Mesenchymal stem cell (in vitro differentiated cells and primary cell): ENCODE measurements at regions not wholly inside any gene's neighbourhood (a gene's known extent, or its start where the extent isn't known, plus 50 kb on each side); places are given as distances from the start of the nearest gene placed in this dataset.
"Not testable (repeated sequence)": the region's sequence is repeated elsewhere in the genome, so short reads cannot be mapped to it uniquely, and the experiment has no call there.

Source experiments
- DNase-seq: peaks from one replicate; pipeline ENCODE4 v3.0.0-alpha.2; 2013
- H2AFZ ChIP-seq: one replicate; pipeline ENCODE4 v1.6.1; 2013; ENCODE audit warnings: low read depth, mild to moderate bottlenecking, control low read depth, inconsistent platforms, low read length, moderate library complexity
- H2AK5ac ChIP-seq: 2 replicates; pipeline ENCODE4 v1.6.1; 2013; ENCODE audit warnings: low read length, moderate library complexity, mild to moderate bottlenecking, inconsistent platforms; ENCODE audit not compliant: severe bottlenecking
- H2BK120ac ChIP-seq: one replicate; pipeline ENCODE4 v1.6.1; 2013; ENCODE audit warnings: low read depth, mild to moderate bottlenecking, inconsistent platforms, low read length, moderate library complexity
- H2BK12ac ChIP-seq, 2 experiments: one replicate each; pipeline ENCODE4 v1.6.1; 2013; ENCODE audit warnings: inconsistent platforms in 2 of 2, low read length in 2 of 2, mild to moderate bottlenecking in 2 of 2, moderate library complexity in 2 of 2, control low read depth in 1 of 2
- H2BK15ac ChIP-seq: one replicate; pipeline ENCODE4 v1.6.1; 2013; ENCODE audit warnings: mild to moderate bottlenecking, low read depth, inconsistent platforms; ENCODE audit not compliant: poor library complexity, severe bottlenecking
- H2BK5ac ChIP-seq: 2 replicates; pipeline ENCODE4 v1.6.1; 2013; ENCODE audit warnings: low read depth, mild to moderate bottlenecking, low read length, control low read depth, inconsistent platforms; ENCODE audit not compliant: poor library complexity, severe bottlenecking
- H3K14ac ChIP-seq, 2 experiments: one replicate each; pipeline ENCODE4 v1.6.1; 2013; ENCODE audit warnings: inconsistent platforms in 2 of 2, low read length in 2 of 2, control low read depth in 1 of 2, mild to moderate bottlenecking in 1 of 2, moderate library complexity in 1 of 2
- H3K18ac ChIP-seq, 2 experiments: one replicate each; pipeline ENCODE4 v1.6.1; 2013; ENCODE audit warnings: inconsistent platforms in 2 of 2, low read length in 2 of 2, control low read depth in 1 of 2, low read depth in 1 of 2, mild to moderate bottlenecking in 1 of 2
- H3K23ac ChIP-seq, 2 experiments: one replicate each; pipeline ENCODE4 v1.6.1; 2013; ENCODE audit warnings: inconsistent platforms in 2 of 2, low read length in 2 of 2, mild to moderate bottlenecking in 2 of 2, moderate library complexity in 2 of 2, control low read depth in 1 of 2
- H3K27ac ChIP-seq: 2 replicates; pipeline ENCODE4 v1.5.1; 2013; ENCODE audit warnings: mild to moderate bottlenecking, moderate library complexity, low read length, control low read depth, inconsistent platforms; ENCODE audit not compliant: poor library complexity, severe bottlenecking
- H3K27me3 ChIP-seq, 2 experiments: 2 replicates each; pipeline versions ENCODE4 v1.6.1 to v1.7.0; 2013; ENCODE audit warnings: low read length in 2 of 2, mild to moderate bottlenecking in 2 of 2, moderate library complexity in 2 of 2, control low read depth in 1 of 2, inconsistent platforms in 1 of 2; ENCODE audit not compliant: control insufficient read depth in 1 of 2, insufficient read depth in 1 of 2
- H3K36me3 ChIP-seq, 2 experiments: 2 replicates each; pipeline versions ENCODE4 v1.6.1 to v1.7.0; 2013; ENCODE audit warnings: low read length in 2 of 2, control low read depth in 1 of 2, inconsistent platforms in 1 of 2, low read depth in 1 of 2, mild to moderate bottlenecking in 1 of 2; ENCODE audit not compliant: insufficient read depth in 2 of 2, control insufficient read depth in 1 of 2
- H3K4ac ChIP-seq, 2 experiments: one replicate each; pipeline ENCODE4 v1.6.1; 2013; ENCODE audit warnings: inconsistent platforms in 2 of 2, low read length in 2 of 2, mild to moderate bottlenecking in 2 of 2, moderate library complexity in 2 of 2, control low read depth in 1 of 2, low read depth in 1 of 2
- H3K4me1 ChIP-seq: 2 replicates; pipeline ENCODE4 v1.6.1; 2013; ENCODE audit warnings: low read depth, low read length, control low read depth; ENCODE audit not compliant: control insufficient read depth, insufficient read depth
- H3K4me2 ChIP-seq: 2 replicates; pipeline ENCODE4 v1.6.1; 2013; ENCODE audit warnings: low read length, mild to moderate bottlenecking, inconsistent platforms; ENCODE audit not compliant: poor library complexity, severe bottlenecking
- H3K4me3 ChIP-seq, 2 experiments: 2 replicates each; pipeline versions ENCODE4 v1.5.1 to v1.7.0; 2013; ENCODE audit warnings: low read length in 2 of 2, mild to moderate bottlenecking in 2 of 2, control low read depth in 1 of 2, low read depth in 1 of 2; ENCODE audit not compliant: insufficient read depth in 1 of 2
- H3K79me1 ChIP-seq: replicated peaks from 2 replicates; pipeline ENCODE4 v1.6.1; 2013; ENCODE audit warnings: mild to moderate bottlenecking, control low read depth, low read length, inconsistent platforms; ENCODE audit not compliant: poor library complexity, severe bottlenecking
- H3K9ac ChIP-seq: 2 replicates; pipeline ENCODE4 v1.7.0; 2013; ENCODE audit warnings: mild to moderate bottlenecking, low read length, moderate library complexity
- H3K9me3 ChIP-seq: 2 replicates; pipeline ENCODE4 v1.7.0; 2013; ENCODE audit warnings: mild to moderate bottlenecking, low read length; ENCODE audit not compliant: control insufficient read depth
- H4K8ac ChIP-seq: one replicate; pipeline ENCODE4 v1.6.1; 2013; ENCODE audit warnings: inconsistent platforms, mild to moderate bottlenecking, low read length, moderate library complexity
- H4K91ac ChIP-seq: one replicate; pipeline ENCODE4 v1.6.1; 2013; ENCODE audit warnings: mild to moderate bottlenecking, low read length, inconsistent platforms
- WGBS: methylation state at CpG from one replicate; pipeline ENCODE4 v1.1.7; 2013; ENCODE audit warnings: mixed read lengths; 5-methylcytosine and 5-hydroxymethylcytosine counted together

GRCh38 chr3:139187154-139187553 lies 142.5 kb upstream of the PRR23C start:
- Histone ChIP-seq H3K4me3 (no peak overlapping the region), H4K8ac (no peak overlapping the region), H3K4me2 (no peak overlapping the region), H2BK120ac (no peak overlapping the region), H3K27me3 (no peaks in the 10 kb centered on the region), H3K18ac (no peak overlapping the region), H3K36me3 (no peaks in the 10 kb centered on the region), H2BK12ac (no peak overlapping the region), H3K9me3 (peaks cover 2% of the 10 kb centered on the region), H2AK5ac (no peak overlapping the region), H3K14ac (no peak overlapping the region), H4K91ac (no peak overlapping the region), H2BK15ac (no peak overlapping the region), H3K4me1 (peaks cover 2% of the 10 kb centered on the region), H3K27ac (no peak overlapping the region), H3K9ac (no peak overlapping the region), H3K79me1 (no peaks in the 10 kb centered on the region), H3K4ac (no peak overlapping the region), H3K23ac (no peak overlapping the region), H2AFZ (no peak overlapping the region), H2BK5ac (no peak overlapping the region)
- WGBS: 32% methylated on average over 1 of the region's 1 CpG
- no peak for DNase-seq

- no peak overlapping the region for H2AK5ac ChIP-seq
- H3K4me3 ChIP-seq: no peak overlapping the region
- no peak overlapping the region for H3K23ac ChIP-seq
- H3K4me1 ChIP-seq: peaks cover 2% of the 10 kb centered on the region
- no peak for DNase-seq
- H3K27me3 ChIP-seq: no peaks in the 10 kb centered on the region
- no peak overlapping the region for H3K4ac ChIP-seq
- H3K4me2 ChIP-seq: no peak overlapping the region
- H2BK15ac ChIP-seq: no peak overlapping the region
- no peak overlapping the region for H2AFZ ChIP-seq
- no peak overlapping the region for H2BK12ac ChIP-seq
- no peak overlapping the region for H3K27ac ChIP-seq
- H3K79me1 ChIP-seq: no peaks in the 10 kb centered on the region
- no peaks in the 10 kb centered on the region for H3K36me3 ChIP-seq
- WGBS: 76% methylated on average over 3 of the region's 4 CpGs
- H3K14ac ChIP-seq: no peak overlapping the region
- H2BK120ac ChIP-seq: no peak overlapping the region
- H2BK5ac ChIP-seq: no peak overlapping the region
- H3K18ac ChIP-seq: no peak overlapping the region
- no peaks in the 10 kb centered on the region for H3K9me3 ChIP-seq
- H3K9ac ChIP-seq: no peak overlapping the region
- H4K91ac ChIP-seq: no peak overlapping the region
- H4K8ac ChIP-seq: no peak overlapping the region
Observed at GRCh38 chr3:139187648-139188047, 143.0 kb upstream of the PRR23C start.

- Histone ChIP-seq H3K14ac (no peak overlapping the region), H3K9ac (no peak overlapping the region)
Observed at GRCh38 chr3:139189943-139190342, 145.3 kb upstream of the PRR23C start.

GRCh38 chr3:139194421-139194820 lies 149.4 kb upstream of the MRPS22 start:
- H4K8ac ChIP-seq, H2AK5ac ChIP-seq, H3K4ac ChIP-seq, H3K79me1 ChIP-seq, H3K4me1 ChIP-seq, DNase-seq, H3K27ac ChIP-seq, H3K18ac ChIP-seq, H2BK15ac ChIP-seq, H2AFZ ChIP-seq, H3K9ac ChIP-seq, H3K14ac ChIP-seq, H2BK12ac ChIP-seq, H3K36me3 ChIP-seq, H3K23ac ChIP-seq, H3K27me3 ChIP-seq, H2BK120ac ChIP-seq, H3K9me3 ChIP-seq, H4K91ac ChIP-seq, H2BK5ac ChIP-seq, H3K4me2 ChIP-seq, H3K4me3 ChIP-seq: not testable (repeated sequence)
- WGBS: no CpG with 5 or more reads among the region's 5 CpGs

More at GRCh38 chr3:139189943-139190342, 145.3 kb upstream of the PRR23C start:
- no peak overlapping the region for H3K23ac ChIP-seq
- H3K27me3 ChIP-seq: no peaks in the 10 kb centered on the region
- H2BK15ac ChIP-seq: no peak overlapping the region
- H4K91ac ChIP-seq: no peak overlapping the region
- no peak overlapping the region for H2BK12ac ChIP-seq
- H3K4ac ChIP-seq: no peak overlapping the region
- H2BK5ac ChIP-seq: no peak overlapping the region
- H3K27ac ChIP-seq: no peak overlapping the region
- no peak overlapping the region for H3K4me2 ChIP-seq
- 98% methylated on average over 3 of the region's 5 CpGs for WGBS
- H2AK5ac ChIP-seq: no peak overlapping the region
- H2AFZ ChIP-seq: no peak overlapping the region
- no peaks in the 10 kb centered on the region for H3K79me1 ChIP-seq
- H3K18ac ChIP-seq: no peak overlapping the region
- H4K8ac ChIP-seq: no peak overlapping the region
- no peaks in the 10 kb centered on the region for H3K36me3 ChIP-seq
- no peak overlapping the region for H3K4me3 ChIP-seq
- no peaks in the 10 kb centered on the region for H3K4me1 ChIP-seq
- H2BK120ac ChIP-seq: no peak overlapping the region
- no peak for DNase-seq
- H3K9me3 ChIP-seq: no peaks in the 10 kb centered on the region
